SK-N-SH treated with all-trans-retinoic acid at 6 μM for 48 hours (cell line): ENCODE measurements at regions not wholly inside any gene's neighbourhood (a gene's known extent, or its start where the extent isn't known, plus 50 kb on each side); places are given as distances from the start of the nearest gene placed in this dataset.
A peak's percentile ranks its signal among the peaks of the same experiment; 100 is the strongest.

Experiments
- ATAC-seq: fragments of 200-7000 bp; cut with Tn5 transposase; 3 replicates; pipeline ENCODE4 v1.9.1; 2020; ENCODE audit warnings: mild to moderate bottlenecking, moderate library complexity
- ARNTL ChIP-seq: fragments of 450-650 bp; formaldehyde crosslinking; IDR thresholded peaks from 2 replicates; pipeline ENCODE4 v1.5.0; 2020; ENCODE audit warnings: low read depth, mild to moderate bottlenecking, moderate library complexity, borderline replicate concordance
- BACH2 ChIP-seq: fragments of 250-450 bp; sonication (Bioruptor Pico); IDR thresholded peaks from 2 replicates; pipeline ENCODE4 v1.9.0; 2021; ENCODE audit warnings: mild to moderate bottlenecking, borderline replicate concordance
- CSDC2 ChIP-seq: fragments of 250-450 bp; sonication (Bioruptor Pico); IDR thresholded peaks from 2 replicates; pipeline ENCODE4 v1.5.0; 2020; ENCODE audit warnings: mild to moderate bottlenecking, moderate library complexity
- ESRRG ChIP-seq: fragments of 250-450 bp; sonication (Bioruptor Pico); IDR thresholded peaks from 2 replicates; pipeline ENCODE4 v1.6.1; 2021; ENCODE audit warnings: mild to moderate bottlenecking
- GLIS3 ChIP-seq: fragments of 250-450 bp; sonication (Bioruptor Pico); IDR thresholded peaks from 2 replicates; pipeline ENCODE4 v1.5.0; 2020; ENCODE audit warnings: mild to moderate bottlenecking, moderate library complexity
- ISL1 ChIP-seq: fragments of 250-450 bp; sonication (Bioruptor Pico); IDR thresholded peaks from 2 replicates; pipeline ENCODE4 v2.1.2; 2022; ENCODE audit warnings: mild to moderate bottlenecking, moderate library complexity
- OSR1 ChIP-seq: fragments of 250-450 bp; sonication (Bioruptor Pico); IDR thresholded peaks from 2 replicates; pipeline ENCODE4 v1.8.0; 2022; ENCODE audit warnings: moderate library complexity, mild to moderate bottlenecking, inconsistent platforms
- SNAI2 ChIP-seq: fragments of 250-450 bp; sonication (Bioruptor Pico); IDR thresholded peaks from 2 replicates; pipeline ENCODE4 v1.5.0; 2020; ENCODE audit warnings: mild to moderate bottlenecking, moderate library complexity
- TCF4 ChIP-seq: fragments of 250-450 bp; sonication (Bioruptor Pico); IDR thresholded peaks from 2 replicates; pipeline ENCODE4 v1.8.0; 2021; ENCODE audit warnings: mild to moderate bottlenecking, moderate library complexity, borderline replicate concordance
- TOX ChIP-seq: fragments of 250-450 bp; sonication (Bioruptor Pico); IDR thresholded peaks from 2 replicates; pipeline ENCODE4 v1.8.0; 2021; ENCODE audit warnings: mild to moderate bottlenecking, moderate library complexity, borderline replicate concordance
- ZC3H10 ChIP-seq: fragments of 250-450 bp; sonication (Bioruptor Pico); IDR thresholded peaks from 2 replicates; pipeline ENCODE4 v1.5.1; 2021; ENCODE audit warnings: mild to moderate bottlenecking, moderate library complexity
- ZFP3 ChIP-seq: fragments of 250-450 bp; sonication (Bioruptor Pico); IDR thresholded peaks from 2 replicates; pipeline ENCODE4 v1.5.0; 2020; ENCODE audit warnings: mild to moderate bottlenecking, moderate library complexity
- ZFP30 ChIP-seq: fragments of 450-650 bp; formaldehyde crosslinking; IDR thresholded peaks from 2 replicates; pipeline ENCODE4 v1.5.0; 2022; ENCODE audit warnings: mild to moderate bottlenecking, moderate library complexity
- ZNF565 ChIP-seq: fragments of 450-650 bp; formaldehyde crosslinking; conservative IDR thresholded peaks from 2 replicates; pipeline ENCODE4 v1.5.0; 2020; ENCODE audit warnings: low read depth, mild to moderate bottlenecking, moderate library complexity
- ZNF70 ChIP-seq: fragments of 450-650 bp; formaldehyde crosslinking; IDR thresholded peaks from 2 replicates; pipeline ENCODE4 v1.5.0; 2020; ENCODE audit warnings: mild to moderate bottlenecking, moderate library complexity
- ZNF8 ChIP-seq: fragments of 450-650 bp; formaldehyde crosslinking; IDR thresholded peaks from 2 replicates; pipeline ENCODE4 v1.5.0; 2020; ENCODE audit warnings: mild to moderate bottlenecking, moderate library complexity
- TF ChIP-seq, protein P1 (sequence below): fragments of 250-450 bp; sonication (Bioruptor Pico); IDR thresholded peaks from 2 replicates; pipeline ENCODE4 v1.5.0; 2020; ENCODE audit warnings: mild to moderate bottlenecking, moderate library complexity
- TF ChIP-seq, protein P2 (sequence below): fragments of 250-450 bp; sonication (Bioruptor Pico); IDR thresholded peaks from 2 replicates; pipeline ENCODE4 v1.8.0; 2020; ENCODE audit warnings: mild to moderate bottlenecking, moderate library complexity, borderline replicate concordance
- TF ChIP-seq, protein P3 (sequence below): fragments of 250-450 bp; sonication (Bioruptor Pico); IDR thresholded peaks from 2 replicates; pipeline ENCODE4 v1.8.0; 2021; ENCODE audit warnings: low read depth, mild to moderate bottlenecking, moderate library complexity, borderline replicate concordance
- TF ChIP-seq, protein P4 (sequence below): fragments of 250-450 bp; sonication (Bioruptor Pico); IDR thresholded peaks from 2 replicates; pipeline ENCODE4 v1.5.1; 2020; ENCODE audit warnings: low read depth, mild to moderate bottlenecking, moderate library complexity
- TF ChIP-seq, protein P5 (sequence below): fragments of 250-450 bp; sonication (Bioruptor Pico); IDR thresholded peaks from 2 replicates; pipeline ENCODE4 v1.5.1; 2021; ENCODE audit warnings: mild to moderate bottlenecking, moderate library complexity

DNA sequence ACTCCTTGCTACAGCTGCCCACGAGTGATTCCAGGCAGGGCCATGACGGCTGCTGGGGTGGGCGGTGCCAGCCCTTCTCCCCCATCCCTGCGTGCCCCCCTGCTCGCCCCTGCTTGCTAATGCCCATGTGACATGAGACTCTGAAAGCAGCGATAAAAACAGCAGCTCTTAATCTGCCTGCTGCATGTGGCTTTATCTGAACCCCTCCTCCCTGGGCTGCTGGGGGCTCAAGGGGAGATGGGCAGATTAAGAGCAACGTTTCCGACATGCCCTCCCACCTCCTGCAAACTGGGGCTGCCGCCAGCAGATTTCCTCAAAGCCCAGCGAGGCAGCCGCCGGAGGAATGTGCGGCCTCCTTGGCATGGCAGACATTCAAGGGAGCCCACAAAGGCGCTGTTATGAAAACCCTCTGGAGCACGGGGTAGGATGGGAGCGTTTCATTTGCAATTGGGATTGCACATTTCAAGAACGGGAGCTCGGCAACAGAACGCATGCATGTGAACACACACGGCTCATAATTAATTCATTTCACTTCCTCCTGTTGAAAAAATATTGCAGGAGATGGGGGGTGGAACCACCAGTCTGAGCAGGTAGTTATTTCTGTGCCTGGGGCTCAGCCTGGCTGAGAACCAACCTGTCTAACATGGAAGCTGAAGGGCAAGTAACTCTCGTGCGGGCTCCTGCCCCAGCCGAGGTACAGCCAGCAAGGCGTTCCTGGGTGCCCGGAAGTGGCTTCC lies 504.2 kb upstream of the PROK2 start:
- peak; percentile 94 for ATAC-seq
- TF ChIP-seq, protein P1, sequence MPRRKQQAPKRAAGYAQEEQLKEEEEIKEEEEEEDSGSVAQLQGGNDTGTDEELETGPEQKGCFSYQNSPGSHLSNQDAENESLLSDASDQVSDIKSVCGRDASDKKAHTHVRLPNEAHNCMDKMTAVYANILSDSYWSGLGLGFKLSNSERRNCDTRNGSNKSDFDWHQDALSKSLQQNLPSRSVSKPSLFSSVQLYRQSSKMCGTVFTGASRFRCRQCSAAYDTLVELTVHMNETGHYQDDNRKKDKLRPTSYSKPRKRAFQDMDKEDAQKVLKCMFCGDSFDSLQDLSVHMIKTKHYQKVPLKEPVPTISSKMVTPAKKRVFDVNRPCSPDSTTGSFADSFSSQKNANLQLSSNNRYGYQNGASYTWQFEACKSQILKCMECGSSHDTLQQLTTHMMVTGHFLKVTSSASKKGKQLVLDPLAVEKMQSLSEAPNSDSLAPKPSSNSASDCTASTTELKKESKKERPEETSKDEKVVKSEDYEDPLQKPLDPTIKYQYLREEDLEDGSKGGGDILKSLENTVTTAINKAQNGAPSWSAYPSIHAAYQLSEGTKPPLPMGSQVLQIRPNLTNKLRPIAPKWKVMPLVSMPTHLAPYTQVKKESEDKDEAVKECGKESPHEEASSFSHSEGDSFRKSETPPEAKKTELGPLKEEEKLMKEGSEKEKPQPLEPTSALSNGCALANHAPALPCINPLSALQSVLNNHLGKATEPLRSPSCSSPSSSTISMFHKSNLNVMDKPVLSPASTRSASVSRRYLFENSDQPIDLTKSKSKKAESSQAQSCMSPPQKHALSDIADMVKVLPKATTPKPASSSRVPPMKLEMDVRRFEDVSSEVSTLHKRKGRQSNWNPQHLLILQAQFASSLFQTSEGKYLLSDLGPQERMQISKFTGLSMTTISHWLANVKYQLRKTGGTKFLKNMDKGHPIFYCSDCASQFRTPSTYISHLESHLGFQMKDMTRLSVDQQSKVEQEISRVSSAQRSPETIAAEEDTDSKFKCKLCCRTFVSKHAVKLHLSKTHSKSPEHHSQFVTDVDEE (CRISPR knock-in tag): peak; percentile 61; the same call in 1 of the 2 replicates
- TF ChIP-seq, protein P2, sequence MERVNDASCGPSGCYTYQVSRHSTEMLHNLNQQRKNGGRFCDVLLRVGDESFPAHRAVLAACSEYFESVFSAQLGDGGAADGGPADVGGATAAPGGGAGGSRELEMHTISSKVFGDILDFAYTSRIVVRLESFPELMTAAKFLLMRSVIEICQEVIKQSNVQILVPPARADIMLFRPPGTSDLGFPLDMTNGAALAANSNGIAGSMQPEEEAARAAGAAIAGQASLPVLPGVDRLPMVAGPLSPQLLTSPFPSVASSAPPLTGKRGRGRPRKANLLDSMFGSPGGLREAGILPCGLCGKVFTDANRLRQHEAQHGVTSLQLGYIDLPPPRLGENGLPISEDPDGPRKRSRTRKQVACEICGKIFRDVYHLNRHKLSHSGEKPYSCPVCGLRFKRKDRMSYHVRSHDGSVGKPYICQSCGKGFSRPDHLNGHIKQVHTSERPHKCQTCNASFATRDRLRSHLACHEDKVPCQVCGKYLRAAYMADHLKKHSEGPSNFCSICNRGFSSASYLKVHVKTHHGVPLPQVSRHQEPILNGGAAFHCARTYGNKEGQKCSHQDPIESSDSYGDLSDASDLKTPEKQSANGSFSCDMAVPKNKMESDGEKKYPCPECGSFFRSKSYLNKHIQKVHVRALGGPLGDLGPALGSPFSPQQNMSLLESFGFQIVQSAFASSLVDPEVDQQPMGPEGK (CRISPR knock-in tag): peak; percentile 57; the same call in 1 of the 2 replicates
- TF ChIP-seq TCF4 (CRISPR knock-in tag) (peak; percentile 71; the same call in 1 of the 2 replicates), ISL1 (CRISPR knock-in tag) (no peak)

DNA sequence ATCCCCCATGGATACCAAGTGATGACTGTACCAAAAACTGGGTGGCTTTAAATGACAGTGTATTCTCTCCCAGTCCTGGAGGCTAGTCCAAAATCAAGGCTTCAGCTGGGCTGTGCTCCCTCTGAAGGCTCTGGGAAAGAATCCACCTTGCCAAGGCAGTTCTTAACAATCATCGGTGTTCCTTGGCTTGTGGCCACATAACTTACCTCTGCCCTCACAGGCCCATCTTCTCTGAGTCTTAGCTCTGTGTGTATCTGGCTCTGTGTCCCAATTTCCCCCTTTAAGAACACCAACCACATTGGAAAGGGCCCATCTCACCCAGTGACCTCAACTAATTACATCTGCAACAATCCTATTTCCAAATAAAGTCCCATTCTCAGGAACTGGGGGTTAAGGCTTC lies 503.0 kb upstream of the PROK2 start:
- ATAC-seq: no peak
- TF ChIP-seq CSDC2 (CRISPR knock-in tag): no peak
- TF ChIP-seq SNAI2 (CRISPR knock-in tag): no peak
- TF ChIP-seq BACH2: no peak
- TF ChIP-seq, protein P1 (CRISPR knock-in tag): no peak
- TF ChIP-seq ZFP30 (CRISPR knock-in tag): no peak
- TF ChIP-seq TCF4 (CRISPR knock-in tag): no peak
- TF ChIP-seq OSR1 (CRISPR knock-in tag): no peak
- TF ChIP-seq, protein P3, sequence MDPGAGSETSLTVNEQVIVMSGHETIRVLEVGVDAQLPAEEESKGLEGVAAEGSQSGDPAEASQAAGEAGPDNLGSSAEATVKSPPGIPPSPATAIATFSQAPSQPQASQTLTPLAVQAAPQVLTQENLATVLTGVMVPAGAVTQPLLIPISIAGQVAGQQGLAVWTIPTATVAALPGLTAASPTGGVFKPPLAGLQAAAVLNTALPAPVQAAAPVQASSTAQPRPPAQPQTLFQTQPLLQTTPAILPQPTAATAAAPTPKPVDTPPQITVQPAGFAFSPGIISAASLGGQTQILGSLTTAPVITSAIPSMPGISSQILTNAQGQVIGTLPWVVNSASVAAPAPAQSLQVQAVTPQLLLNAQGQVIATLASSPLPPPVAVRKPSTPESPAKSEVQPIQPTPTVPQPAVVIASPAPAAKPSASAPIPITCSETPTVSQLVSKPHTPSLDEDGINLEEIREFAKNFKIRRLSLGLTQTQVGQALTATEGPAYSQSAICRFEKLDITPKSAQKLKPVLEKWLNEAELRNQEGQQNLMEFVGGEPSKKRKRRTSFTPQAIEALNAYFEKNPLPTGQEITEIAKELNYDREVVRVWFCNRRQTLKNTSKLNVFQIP: no peak
- TF ChIP-seq, protein P4, sequence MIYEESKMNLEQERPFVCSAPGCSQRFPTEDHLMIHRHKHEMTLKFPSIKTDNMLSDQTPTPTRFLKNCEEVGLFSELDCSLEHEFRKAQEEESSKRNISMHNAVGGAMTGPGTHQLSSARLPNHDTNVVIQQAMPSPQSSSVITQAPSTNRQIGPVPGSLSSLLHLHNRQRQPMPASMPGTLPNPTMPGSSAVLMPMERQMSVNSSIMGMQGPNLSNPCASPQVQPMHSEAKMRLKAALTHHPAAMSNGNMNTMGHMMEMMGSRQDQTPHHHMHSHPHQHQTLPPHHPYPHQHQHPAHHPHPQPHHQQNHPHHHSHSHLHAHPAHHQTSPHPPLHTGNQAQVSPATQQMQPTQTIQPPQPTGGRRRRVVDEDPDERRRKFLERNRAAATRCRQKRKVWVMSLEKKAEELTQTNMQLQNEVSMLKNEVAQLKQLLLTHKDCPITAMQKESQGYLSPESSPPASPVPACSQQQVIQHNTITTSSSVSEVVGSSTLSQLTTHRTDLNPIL (CRISPR knock-in tag): no peak
- no peak for TF ChIP-seq ZNF565
- no peak for TF ChIP-seq ESRRG (CRISPR knock-in tag)
- TF ChIP-seq ZNF8 (CRISPR knock-in tag): no peak
- TF ChIP-seq ZFP3 (CRISPR knock-in tag): no peak
- no peak for TF ChIP-seq ZC3H10 (CRISPR knock-in tag)
- TF ChIP-seq ISL1 (CRISPR knock-in tag): no peak
- TF ChIP-seq ZNF70: no peak
- no peak for TF ChIP-seq ARNTL
- TF ChIP-seq, protein P5, sequence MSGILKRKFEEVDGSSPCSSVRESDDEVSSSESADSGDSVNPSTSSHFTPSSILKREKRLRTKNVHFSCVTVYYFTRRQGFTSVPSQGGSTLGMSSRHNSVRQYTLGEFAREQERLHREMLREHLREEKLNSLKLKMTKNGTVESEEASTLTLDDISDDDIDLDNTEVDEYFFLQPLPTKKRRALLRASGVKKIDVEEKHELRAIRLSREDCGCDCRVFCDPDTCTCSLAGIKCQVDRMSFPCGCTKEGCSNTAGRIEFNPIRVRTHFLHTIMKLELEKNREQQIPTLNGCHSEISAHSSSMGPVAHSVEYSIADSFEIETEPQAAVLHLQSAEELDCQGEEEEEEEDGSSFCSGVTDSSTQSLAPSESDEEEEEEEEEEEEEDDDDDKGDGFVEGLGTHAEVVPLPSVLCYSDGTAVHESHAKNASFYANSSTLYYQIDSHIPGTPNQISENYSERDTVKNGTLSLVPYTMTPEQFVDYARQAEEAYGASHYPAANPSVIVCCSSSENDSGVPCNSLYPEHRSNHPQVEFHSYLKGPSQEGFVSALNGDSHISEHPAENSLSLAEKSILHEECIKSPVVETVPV (CRISPR knock-in tag): no peak
- no peak for TF ChIP-seq GLIS3
- TF ChIP-seq TOX (CRISPR knock-in tag): no peak
